Ascending aorta (tissue), 2 donors: ENCODE measurements at regions not wholly inside any gene's neighbourhood (a gene's known extent, or its start where the extent isn't known, plus 50 kb on each side); places are given as distances from the start of the nearest gene placed in this dataset.

Experiments used
- DNase-seq, 2 donors: peaks; one replicate each; pipeline ENCODE4 v3.0.0-alpha.2; 2019; ENCODE audit warnings: low spot score in 2 of 2
- H3K27ac ChIP-seq, 2 donors: fragments of 200-600 bp; sonication (generic); one replicate each; pipeline ENCODE4 v1.5.1; 2016 to 2017; ENCODE audit warnings: mild to moderate bottlenecking in 1 of 2
- H3K27me3 ChIP-seq: fragments of 200-600 bp; sonication (generic); one replicate; pipeline ENCODE4 v1.5.1; 2017
- H3K36me3 ChIP-seq, 2 donors: fragments of 200-600 bp; sonication (generic); one replicate each; pipeline ENCODE4 v1.5.1; 2016
- H3K4me1 ChIP-seq, 2 donors: fragments of 200-600 bp; sonication (generic); one replicate each; pipeline ENCODE4 v1.5.1; 2016 to 2017; ENCODE audit warnings: mild to moderate bottlenecking in 1 of 2
- H3K4me3 ChIP-seq, 2 donors: fragments of 200-600 bp; sonication (generic); one replicate each; pipeline ENCODE4 v1.5.1; 2016 to 2017; ENCODE audit warnings: mild to moderate bottlenecking in 1 of 2
- H3K9me3 ChIP-seq, 2 donors: fragments of 200-600 bp; sonication (generic); one replicate each; pipeline ENCODE4 v1.5.1; 2016
- intact Hi-C: fragments of 100-400 bp; cut with DNase I; formaldehyde crosslinking; loops from one replicate; pipeline ENCODE4 v1.15.1; 2023
- TF ChIP-seq, protein P1 (sequence below), 3 experiments: fragments of 200-600 bp in 2 of 3; fragments of 450-650 bp in 1 of 3; sonication (generic) in 2 of 3; IDR thresholded peaks; one replicate each; pipeline ENCODE4 v1.5.1; 2016 to 2019; ENCODE audit warnings: antibody characterized with exemption in 3 of 3, mild to moderate bottlenecking in 1 of 3, moderate library complexity in 1 of 3

DNA sequence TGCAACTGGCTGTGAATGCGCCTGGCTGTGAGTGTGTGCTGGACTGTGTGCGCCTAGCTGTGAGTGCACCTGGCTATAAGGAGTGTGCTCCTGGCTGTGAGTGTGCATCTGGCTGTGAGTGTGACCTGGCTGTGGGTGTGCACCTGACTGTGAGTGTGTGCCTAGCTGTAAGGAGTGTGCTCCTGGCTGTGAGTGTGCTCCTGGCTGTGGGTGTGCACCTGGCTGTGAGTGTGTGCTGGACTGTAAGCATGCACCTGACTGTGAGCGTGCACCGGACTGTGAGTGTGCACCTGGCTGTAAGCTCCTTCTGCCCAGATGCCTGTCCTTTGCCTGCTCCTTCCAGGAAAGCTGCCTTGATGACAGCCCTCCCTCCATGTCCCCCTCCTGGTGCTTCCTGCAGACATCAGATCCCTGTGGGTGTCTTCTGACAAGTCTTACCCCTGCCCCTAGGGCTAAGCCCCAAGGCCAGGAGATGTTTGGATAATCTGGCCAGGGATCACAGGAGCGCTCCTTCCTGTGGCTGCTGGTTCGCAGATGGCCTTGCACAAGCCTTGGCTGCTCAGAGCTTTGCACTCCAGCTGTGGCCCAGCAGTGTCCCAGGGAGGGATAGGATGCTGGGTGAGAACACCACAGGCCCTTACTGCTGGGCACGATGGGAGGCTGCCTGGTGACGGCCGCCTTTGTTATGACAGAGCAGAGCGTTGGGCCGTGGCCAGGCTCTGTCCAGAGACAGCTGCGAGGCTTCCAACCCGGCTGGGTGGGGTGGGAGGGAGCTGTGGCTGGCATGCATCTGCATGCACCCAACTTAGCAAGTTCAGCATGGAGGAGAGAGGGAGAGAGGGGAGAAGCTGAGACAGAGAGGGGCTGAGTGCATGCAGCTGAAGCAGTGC, 89.9 kb downstream of the GLI2 start:
- peaks cover 0 to 4% of the 10 kb centered on the region in 2 donors for H3K4me1 ChIP-seq
- H3K27ac ChIP-seq: no peak overlapping the region
- no peak for DNase-seq
- intact Hi-C loops: no loop called here
- H3K27me3 ChIP-seq: no peaks in the 10 kb centered on the region
- TF ChIP-seq, protein P1, sequence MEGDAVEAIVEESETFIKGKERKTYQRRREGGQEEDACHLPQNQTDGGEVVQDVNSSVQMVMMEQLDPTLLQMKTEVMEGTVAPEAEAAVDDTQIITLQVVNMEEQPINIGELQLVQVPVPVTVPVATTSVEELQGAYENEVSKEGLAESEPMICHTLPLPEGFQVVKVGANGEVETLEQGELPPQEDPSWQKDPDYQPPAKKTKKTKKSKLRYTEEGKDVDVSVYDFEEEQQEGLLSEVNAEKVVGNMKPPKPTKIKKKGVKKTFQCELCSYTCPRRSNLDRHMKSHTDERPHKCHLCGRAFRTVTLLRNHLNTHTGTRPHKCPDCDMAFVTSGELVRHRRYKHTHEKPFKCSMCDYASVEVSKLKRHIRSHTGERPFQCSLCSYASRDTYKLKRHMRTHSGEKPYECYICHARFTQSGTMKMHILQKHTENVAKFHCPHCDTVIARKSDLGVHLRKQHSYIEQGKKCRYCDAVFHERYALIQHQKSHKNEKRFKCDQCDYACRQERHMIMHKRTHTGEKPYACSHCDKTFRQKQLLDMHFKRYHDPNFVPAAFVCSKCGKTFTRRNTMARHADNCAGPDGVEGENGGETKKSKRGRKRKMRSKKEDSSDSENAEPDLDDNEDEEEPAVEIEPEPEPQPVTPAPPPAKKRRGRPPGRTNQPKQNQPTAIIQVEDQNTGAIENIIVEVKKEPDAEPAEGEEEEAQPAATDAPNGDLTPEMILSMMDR (IDR thresholded peaks at IDR 0.05): no peak
- H3K4me3 ChIP-seq: no peak overlapping the region
- H3K36me3 ChIP-seq: no peaks in the 10 kb centered on the region
- H3K9me3 ChIP-seq: no peaks in the 10 kb centered on the region

GRCh38 chr2:120826260-120826648, 90.6 kb downstream of the GLI2 start:
- no peak for DNase-seq
- H3K9me3 ChIP-seq: no peaks in the 10 kb centered on the region
- H3K4me1 ChIP-seq: no peaks in the 10 kb centered on the region
- intact Hi-C loops: no loop called here
- no peak overlapping the region for H3K27ac ChIP-seq
- H3K4me3 ChIP-seq: no peak overlapping the region
- TF ChIP-seq, protein P1 (IDR thresholded peaks at IDR 0.05): no peak
- H3K36me3 ChIP-seq: no peaks in the 10 kb centered on the region
- H3K27me3 ChIP-seq: no peaks in the 10 kb centered on the region

- DNase-seq: no peak
- Histone ChIP-seq H3K36me3 (no peaks in the 10 kb centered on the region), H3K27me3 (no peaks in the 10 kb centered on the region), H3K9me3 (no peaks in the 10 kb centered on the region), H3K4me3 (no peak overlapping the region), H3K4me1 (no peaks in the 10 kb centered on the region), H3K27ac (no peak overlapping the region)
- intact Hi-C loops: no loop called here
- TF ChIP-seq, protein P1 (IDR thresholded peaks at IDR 0.05): no peak
Observed at GRCh38 chr2:120826716-120827410, 91.2 kb downstream of the GLI2 start.

DNA sequence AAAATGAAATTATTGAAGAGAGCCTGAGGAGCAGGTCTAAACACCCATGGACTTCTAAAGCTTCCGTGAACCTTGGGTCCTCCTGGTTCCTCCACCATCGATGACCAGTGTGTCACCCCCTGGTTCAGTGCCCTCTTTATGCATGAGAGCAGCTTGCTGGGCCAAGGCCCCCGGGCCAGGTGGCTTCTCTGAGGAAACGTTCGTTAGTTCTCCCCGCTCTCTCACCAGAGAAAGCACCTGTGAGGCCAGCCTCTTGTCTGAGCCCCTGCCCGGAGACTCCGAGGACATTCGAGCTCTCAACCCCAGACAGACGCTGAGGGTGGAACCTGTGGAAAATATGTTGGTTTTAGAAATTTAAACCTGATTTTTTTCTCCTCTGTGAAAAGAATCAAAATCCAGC, 92.4 kb downstream of the GLI2 start:
- intact Hi-C loops: no loop called here
- no peaks in the 10 kb centered on the region for H3K36me3 ChIP-seq
- no peak overlapping the region for H3K27ac ChIP-seq
- DNase-seq: no peak
- no peak overlapping the region for H3K4me3 ChIP-seq
- H3K27me3 ChIP-seq: no peaks in the 10 kb centered on the region
- H3K4me1 ChIP-seq: no peaks in the 10 kb centered on the region
- no peaks in the 10 kb centered on the region for H3K9me3 ChIP-seq
- TF ChIP-seq, protein P1 (IDR thresholded peaks at IDR 0.05): no peak

- DNase-seq: no peak
- TF ChIP-seq, protein P1 (IDR thresholded peaks at IDR 0.05): no peak
- H3K27ac ChIP-seq: no peak overlapping the region
- no peaks in the 10 kb centered on the region for H3K9me3 ChIP-seq
- intact Hi-C loops: no loop called here
- H3K27me3 ChIP-seq: no peaks in the 10 kb centered on the region
- H3K36me3 ChIP-seq: no peaks in the 10 kb centered on the region
- H3K4me1 ChIP-seq: no peaks in the 10 kb centered on the region
- no peak overlapping the region for H3K4me3 ChIP-seq
Observed at GRCh38 chr2:120828829-120829632, 93.4 kb downstream of the GLI2 start.
